ENCODE measurements at regions not wholly inside any gene's neighbourhood (a gene's known extent, or its start where the extent isn't known, plus 50 kb on each side); places are given as distances from the start of the nearest gene placed in this dataset.
"Not testable (repeated sequence)": the region's sequence is repeated elsewhere in the genome, so short reads cannot be mapped to it uniquely, and the experiment has no call there.

DNA sequence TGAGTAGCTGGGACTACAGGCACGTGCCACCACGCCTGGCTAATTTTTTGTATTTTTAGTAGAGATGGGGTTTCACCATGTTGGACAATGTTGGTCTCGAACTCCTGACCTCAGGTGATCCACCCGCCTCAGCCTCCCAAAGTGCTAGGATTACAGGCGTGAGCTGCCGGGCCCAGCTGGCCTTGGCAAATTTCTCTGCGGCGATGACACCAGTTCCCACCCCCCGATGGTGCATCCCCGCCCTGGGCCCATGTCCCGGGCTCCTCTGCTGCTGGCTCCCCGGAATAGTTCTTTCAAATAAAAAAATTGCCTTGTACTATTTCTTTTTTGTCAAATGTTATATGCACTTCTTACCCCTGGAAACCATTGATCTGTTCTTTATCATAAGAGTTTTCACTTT is 171.5 kb upstream of the SPHKAP start:
- TF ChIP-seq, protein P1, sequence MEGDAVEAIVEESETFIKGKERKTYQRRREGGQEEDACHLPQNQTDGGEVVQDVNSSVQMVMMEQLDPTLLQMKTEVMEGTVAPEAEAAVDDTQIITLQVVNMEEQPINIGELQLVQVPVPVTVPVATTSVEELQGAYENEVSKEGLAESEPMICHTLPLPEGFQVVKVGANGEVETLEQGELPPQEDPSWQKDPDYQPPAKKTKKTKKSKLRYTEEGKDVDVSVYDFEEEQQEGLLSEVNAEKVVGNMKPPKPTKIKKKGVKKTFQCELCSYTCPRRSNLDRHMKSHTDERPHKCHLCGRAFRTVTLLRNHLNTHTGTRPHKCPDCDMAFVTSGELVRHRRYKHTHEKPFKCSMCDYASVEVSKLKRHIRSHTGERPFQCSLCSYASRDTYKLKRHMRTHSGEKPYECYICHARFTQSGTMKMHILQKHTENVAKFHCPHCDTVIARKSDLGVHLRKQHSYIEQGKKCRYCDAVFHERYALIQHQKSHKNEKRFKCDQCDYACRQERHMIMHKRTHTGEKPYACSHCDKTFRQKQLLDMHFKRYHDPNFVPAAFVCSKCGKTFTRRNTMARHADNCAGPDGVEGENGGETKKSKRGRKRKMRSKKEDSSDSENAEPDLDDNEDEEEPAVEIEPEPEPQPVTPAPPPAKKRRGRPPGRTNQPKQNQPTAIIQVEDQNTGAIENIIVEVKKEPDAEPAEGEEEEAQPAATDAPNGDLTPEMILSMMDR (IDR thresholded peaks at IDR 0.05) = not testable (repeated sequence)
- not testable (repeated sequence) for TF ChIP-seq POLR2A (IDR thresholded peaks at IDR 0.05)

All from body of pancreas (tissue), 4 donors.